SK-N-SH (cell line): ENCODE measurements at regions not wholly inside any gene's neighbourhood (a gene's known extent, or its start where the extent isn't known, plus 50 kb on each side); places are given as distances from the start of the nearest gene placed in this dataset.
A peak's percentile ranks its signal among the peaks of the same experiment; 100 is the strongest.

Experiments
- CTCF ChIA-PET: fragments of 300-600, 350-600 bp; formaldehyde crosslinking; extraction: SDS; loops from one replicate; lab custom pipeline; 2021; lab: Yijun Ruan, JAX
- POLR2A ChIA-PET: fragments of 350-600 bp; sonication (Branson Sonifier 250); formaldehyde crosslinking; extraction: SDS; loops from one replicate; lab custom pipeline; 2020; ENCODE audit warnings: antibody characterized with exemption, inconsistent platforms; lab: Yijun Ruan, JAX
- DNase-seq: peaks from one replicate; pipeline ENCODE4 v3.0.0; 2012
- H2AFZ ChIP-seq: fragments of 200-600 bp; sonication (generic); 2 replicates; pipeline ENCODE4 v1.8.1; 2016; ENCODE audit warnings: antibody characterized with exemption, mild to moderate bottlenecking, low read depth
- H3F3A ChIP-seq: fragments of 200-600 bp; sonication (generic); replicated peaks from 2 replicates; pipeline ENCODE3; 2016; ENCODE audit warnings: antibody characterized with exemption, mild to moderate bottlenecking; ENCODE audit not compliant: insufficient read depth
- H3K27ac ChIP-seq, 2 experiments: fragments of 200-500 bp in 1 of 2; fragments of 200-600 bp in 1 of 2; sonication (Bioruptor generic) in 1 of 2; sonication (generic), shearing (Covaris generic) in 1 of 2; 2 replicates each; pipeline versions ENCODE4 v1.5.1 to v1.6.1; 2014 to 2016; ENCODE audit warnings: low read depth in 2 of 2, inconsistent platforms in 1 of 2, low read length in 1 of 2, mild to moderate bottlenecking in 1 of 2, mixed read lengths in 1 of 2
- H3K27me3 ChIP-seq: fragments of 200-600 bp; sonication (generic), shearing (Covaris generic); 2 replicates; pipeline ENCODE4 v1.6.1; 2016; ENCODE audit warnings: mixed run types; ENCODE audit not compliant: insufficient read depth
- H3K36me3 ChIP-seq, 2 experiments: fragments of 200-500 bp in 1 of 2; fragments of 200-600 bp in 1 of 2; sonication (Bioruptor generic) in 1 of 2; sonication (generic) in 1 of 2; replicated peaks in 1 of 2; 2 replicates each; pipeline versions ENCODE3 to v1.5.1; 2014 to 2016; ENCODE audit warnings: low read length in 1 of 2, mild to moderate bottlenecking in 1 of 2; ENCODE audit not compliant: insufficient read depth in 2 of 2, control insufficient read depth in 1 of 2
- H3K4me1 ChIP-seq, 2 experiments: fragments of 200-500 bp in 1 of 2; fragments of 200-600 bp in 1 of 2; sonication (Bioruptor generic) in 1 of 2; sonication (generic), shearing (Covaris generic) in 1 of 2; 2 replicates each; pipeline versions ENCODE4 v1.5.1 to v1.6.1; 2014 to 2016; ENCODE audit warnings: low read depth in 1 of 2, low read length in 1 of 2, mixed run types in 1 of 2; ENCODE audit not compliant: insufficient read depth in 2 of 2, control insufficient read depth in 1 of 2
- H3K4me2 ChIP-seq: fragments of 200-600 bp; sonication (generic), shearing (Covaris generic); 2 replicates; pipeline ENCODE4 v1.6.1; 2017; ENCODE audit warnings: mixed run types
- H3K4me3 ChIP-seq, 2 experiments: fragments of 200-500 bp in 1 of 2; fragments of 200-600 bp in 1 of 2; sonication (Bioruptor generic) in 1 of 2; sonication (generic), shearing (Covaris generic) in 1 of 2; 2 replicates each; pipeline versions ENCODE4 v1.5.1 to v1.8.1; 2014 to 2016; ENCODE audit warnings: low read depth in 2 of 2, inconsistent platforms in 1 of 2, low read length in 1 of 2, mild to moderate bottlenecking in 1 of 2, mixed read lengths in 1 of 2, moderate library complexity in 1 of 2
- H3K79me2 ChIP-seq: fragments of 200-600 bp; sonication (generic); 2 replicates; pipeline ENCODE4 v1.8.1; 2017; ENCODE audit warnings: mild to moderate bottlenecking; ENCODE audit not compliant: insufficient read depth
- H3K9ac ChIP-seq: fragments of 200-600 bp; sonication (generic); 2 replicates; pipeline ENCODE4 v1.6.1; 2017; ENCODE audit warnings: mixed run types
- H3K9me2 ChIP-seq: fragments of 200-600 bp; sonication (generic); 2 replicates; pipeline ENCODE4 v1.6.1; 2017; ENCODE audit warnings: mixed run types
- H3K9me3 ChIP-seq: fragments of 200-600 bp; sonication (generic); 2 replicates; pipeline ENCODE4 v1.6.1; 2017; ENCODE audit warnings: mixed run types, mild to moderate bottlenecking, moderate library complexity
- H4K20me1 ChIP-seq: fragments of 200-600 bp; sonication (generic); 2 replicates; pipeline ENCODE4 v1.6.1; 2017; ENCODE audit warnings: mild to moderate bottlenecking, mixed run types; ENCODE audit not compliant: insufficient read depth
- EP300 ChIP-seq, 2 experiments: IDR thresholded peaks; 2 replicates each; pipeline versions ENCODE4 v1.4.0 to v1.6.1; 2012; ENCODE audit warnings: borderline replicate concordance in 1 of 2, low read depth in 1 of 2, low read length in 1 of 2
- FOSL2 ChIP-seq: IDR thresholded peaks from 2 replicates; pipeline ENCODE4 v1.4.0; 2012; ENCODE audit warnings: low read depth, mild to moderate bottlenecking, moderate library complexity, borderline replicate concordance
- RFX5 ChIP-seq: IDR thresholded peaks from 2 replicates; pipeline ENCODE4 v1.6.1; 2012; ENCODE audit warnings: mild to moderate bottlenecking, improper control_type of control experiment, low read length
- SMC3 ChIP-seq: IDR thresholded peaks from 2 replicates; pipeline ENCODE4 v1.6.1; 2012; ENCODE audit warnings: low read depth, low read length, improper control_type of control experiment
- TCF12 ChIP-seq: IDR thresholded peaks from 2 replicates; pipeline ENCODE4 v1.4.0; 2012
- WGBS: methylation state at CpG from one replicate; pipeline ENCODE4 v1.1.6; 2017; ENCODE audit warnings: low lambda C conversion rate; 5-methylcytosine and 5-hydroxymethylcytosine counted together
- TF ChIP-seq, protein P1 (sequence below): fragments of 150-350 bp; IDR thresholded peaks from 2 replicates; pipeline ENCODE4 v1.6.1; 2017; ENCODE audit warnings: antibody characterized with exemption, low read length, low read depth, borderline replicate concordance
- TF ChIP-seq, protein P2 (sequence below): IDR thresholded peaks from 2 replicates; pipeline ENCODE4; 2012

DNA sequence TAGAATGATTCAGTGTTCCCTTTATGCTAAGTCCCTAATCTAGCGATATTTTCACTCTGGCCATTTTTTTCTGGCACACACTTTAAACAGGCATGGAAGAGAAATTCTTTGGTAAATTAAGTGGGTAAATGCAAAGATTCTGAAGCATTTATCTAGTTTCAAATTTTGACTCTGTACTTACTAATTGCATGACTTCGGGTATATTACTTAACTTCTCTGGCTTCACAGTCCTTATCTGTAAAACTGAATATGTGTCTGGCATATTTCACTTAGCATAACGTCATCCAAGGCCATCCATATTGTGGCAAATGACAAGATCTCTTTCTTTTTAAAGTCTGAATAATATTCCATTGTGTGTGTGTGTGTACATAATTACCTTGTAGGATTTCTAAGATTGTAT lies 114.5 kb downstream of the MBL2 start:
- H3F3A ChIP-seq: peaks cover under 1% of the 10 kb centered on the region
- no peak for DNase-seq
- H2AFZ ChIP-seq: no peak overlapping the region

DNA sequence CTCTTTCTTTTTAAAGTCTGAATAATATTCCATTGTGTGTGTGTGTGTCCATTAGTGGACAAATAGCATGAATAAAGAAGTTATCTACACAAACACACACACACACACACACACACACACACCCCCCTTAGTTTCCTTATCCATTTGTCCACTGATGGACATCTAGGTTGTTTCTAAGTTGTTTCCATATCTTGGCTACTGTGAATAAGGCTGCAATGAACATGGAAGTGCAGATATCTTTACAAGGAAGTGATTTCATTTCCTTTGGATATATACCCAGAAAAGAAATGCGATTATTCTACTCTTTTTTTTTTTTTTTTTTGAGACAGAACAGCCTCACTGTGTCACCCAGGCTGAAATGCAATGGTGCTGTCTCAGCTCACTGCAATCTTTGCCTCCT lies 113.5 kb downstream of the MBL2 start:
- no peaks in the 10 kb centered on the region for H3K9me3 ChIP-seq
- POLR2A ChIA-PET: no interaction called here
- no peaks in the 10 kb centered on the region for H4K20me1 ChIP-seq
- H3K4me1 ChIP-seq: peaks cover 0 to 7% of the 10 kb centered on the region in 2 experiments; a peak in 2 of 4 replicates
- no peaks in the 10 kb centered on the region for H3K9me2 ChIP-seq
- H3K4me3 ChIP-seq: no peak overlapping the region
- no peak overlapping the region for H2AFZ ChIP-seq
- no peak for DNase-seq
- H3K9ac ChIP-seq: no peak overlapping the region
- H3F3A ChIP-seq: no peaks in the 10 kb centered on the region
- no peak overlapping the region for H3K4me2 ChIP-seq
- H3K36me3 ChIP-seq: no peaks in the 10 kb centered on the region
- TF ChIP-seq TCF12 (no peak), RFX5 (no peak), FOSL2 (no peak)
- TF ChIP-seq, protein P1, sequence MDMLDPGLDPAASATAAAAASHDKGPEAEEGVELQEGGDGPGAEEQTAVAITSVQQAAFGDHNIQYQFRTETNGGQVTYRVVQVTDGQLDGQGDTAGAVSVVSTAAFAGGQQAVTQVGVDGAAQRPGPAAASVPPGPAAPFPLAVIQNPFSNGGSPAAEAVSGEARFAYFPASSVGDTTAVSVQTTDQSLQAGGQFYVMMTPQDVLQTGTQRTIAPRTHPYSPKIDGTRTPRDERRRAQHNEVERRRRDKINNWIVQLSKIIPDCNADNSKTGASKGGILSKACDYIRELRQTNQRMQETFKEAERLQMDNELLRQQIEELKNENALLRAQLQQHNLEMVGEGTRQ: no peak
- TF ChIP-seq, protein P2, sequence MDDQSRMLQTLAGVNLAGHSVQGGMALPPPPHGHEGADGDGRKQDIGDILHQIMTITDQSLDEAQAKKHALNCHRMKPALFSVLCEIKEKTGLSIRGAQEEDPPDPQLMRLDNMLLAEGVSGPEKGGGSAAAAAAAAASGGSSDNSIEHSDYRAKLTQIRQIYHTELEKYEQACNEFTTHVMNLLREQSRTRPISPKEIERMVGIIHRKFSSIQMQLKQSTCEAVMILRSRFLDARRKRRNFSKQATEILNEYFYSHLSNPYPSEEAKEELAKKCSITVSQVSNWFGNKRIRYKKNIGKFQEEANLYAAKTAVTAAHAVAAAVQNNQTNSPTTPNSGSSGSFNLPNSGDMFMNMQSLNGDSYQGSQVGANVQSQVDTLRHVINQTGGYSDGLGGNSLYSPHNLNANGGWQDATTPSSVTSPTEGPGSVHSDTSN: no peak
- TF ChIP-seq, all 33 proteins: peak for 0
- Histone ChIP-seq H3K79me2 (no peaks in the 10 kb centered on the region), H3K27ac (no peak overlapping the region), H3K27me3 (no peaks in the 10 kb centered on the region)
- WGBS: 25% methylated on average over 1 of the region's 1 CpG
- CTCF ChIA-PET: no interaction called here

More for the DNA sequence above, 114.5 kb downstream of the MBL2 start:
- H3K4me2 ChIP-seq: no peak overlapping the region
- H3K27ac ChIP-seq: peak overlapping the region in 1 of 2 experiments; percentile 73; a peak in 2 of 4 replicates
- no peaks in the 10 kb centered on the region for H3K9me2 ChIP-seq
- peaks cover under 1 to 9% of the 10 kb centered on the region in 2 experiments; a peak in 2 of 4 replicates for H3K4me1 ChIP-seq
- H3K27me3 ChIP-seq: no peaks in the 10 kb centered on the region
- H3K9me3 ChIP-seq: no peaks in the 10 kb centered on the region
- TF ChIP-seq, protein P2: no peak
- TF ChIP-seq TCF12: peak; percentile 41; the same call in 1 of the 2 replicates
- peak in 1 of 2 experiments; percentile 15; a peak in 1 of 4 replicates for TF ChIP-seq EP300 (IDR thresholded peaks at IDR 0.05; ENCODE audit: borderline replicate concordance in 1 of 2, low read depth in 1 of 2, low read length in 1 of 2)
- no peak for TF ChIP-seq SMC3
- TF ChIP-seq, all 33 proteins: peak for 2
- no peak overlapping the region for H3K4me3 ChIP-seq
- no peaks in the 10 kb centered on the region for H3K79me2 ChIP-seq
- CTCF ChIA-PET: no interaction called here
- WGBS: 27% methylated on average over 3 of the region's 3 CpGs
- no peaks in the 10 kb centered on the region for H4K20me1 ChIP-seq
- H3K36me3 ChIP-seq: no peaks in the 10 kb centered on the region
- POLR2A ChIA-PET: no interaction called here
- no peak overlapping the region for H3K9ac ChIP-seq
